Skin epidermis (tissue), 12 donors: ENCODE measurements at regions not wholly inside any gene's neighbourhood (a gene's known extent, or its start where the extent isn't known, plus 50 kb on each side); places are given as distances from the start of the nearest gene placed in this dataset.

Source experiments
- H3K27ac ChIP-seq, 21 experiments: fragments of 200-600 bp; sonication (generic) in 11 of 21; one replicate each; pipeline ENCODE4 v1.5.0; 2020; ENCODE audit warnings: mild to moderate bottlenecking in 3 of 21, inconsistent platforms in 2 of 21, moderate library complexity in 2 of 21
- H3K4me3 ChIP-seq, 7 experiments: fragments of 200-600 bp; sonication (generic) in 2 of 7; one replicate each; pipeline ENCODE4 v1.5.0; 2020; ENCODE audit warnings: inconsistent platforms in 2 of 7, mild to moderate bottlenecking in 2 of 7, moderate library complexity in 1 of 7

- no peak overlapping the region for H3K4me3 ChIP-seq
- H3K27ac ChIP-seq = no peak overlapping the region
Observed at GRCh38 chr7:144908943-144909556, 73.2 kb upstream of the TPK1 start.

DNA sequence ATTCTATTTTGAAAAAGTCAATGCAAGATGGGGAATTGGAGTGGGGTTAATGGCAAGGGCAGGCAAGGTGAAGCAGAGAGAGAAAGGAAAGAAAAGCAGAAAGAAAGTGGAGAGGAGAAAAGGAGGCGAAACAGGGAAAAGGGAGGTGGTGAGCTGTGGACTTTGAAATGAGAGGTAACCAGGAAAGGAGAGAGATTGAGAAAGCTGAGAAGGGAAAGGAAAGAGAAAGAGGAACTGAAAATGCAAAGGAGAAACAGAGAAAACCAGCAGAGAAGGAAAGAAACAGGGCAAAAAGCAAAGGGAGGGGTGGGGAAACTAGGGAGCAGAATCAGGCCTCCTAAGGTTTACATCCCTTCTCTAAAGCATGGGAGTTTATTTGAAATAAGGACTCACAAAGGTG is 72.5 kb upstream of the TPK1 start:
- no peak overlapping the region for H3K27ac ChIP-seq
- H3K4me3 ChIP-seq = no peak overlapping the region

- H3K27ac ChIP-seq = no peak overlapping the region
- H3K4me3 ChIP-seq = no peak overlapping the region
Observed at GRCh38 chr7:144907577-144907976, 71.7 kb upstream of the TPK1 start.

DNA sequence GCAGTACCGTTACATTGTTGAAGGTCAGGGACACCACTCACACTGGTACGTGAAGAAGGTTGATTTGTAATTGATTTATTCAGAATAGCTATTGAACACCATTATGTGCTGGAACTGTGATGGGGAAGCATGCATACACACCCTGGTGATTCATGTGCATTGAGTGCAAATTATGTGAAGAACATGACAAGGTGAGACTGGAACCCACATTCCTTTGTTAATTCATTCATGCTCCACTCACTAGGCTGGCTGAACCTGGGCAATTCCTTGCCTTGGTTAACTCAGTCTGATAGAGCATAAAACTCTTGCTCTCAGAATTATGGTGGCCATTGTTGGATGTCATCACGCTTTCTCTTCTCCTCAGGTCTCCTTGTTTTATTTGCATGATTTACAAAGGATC is 67.3 kb upstream of the TPK1 start:
- Histone ChIP-seq H3K27ac (no peak overlapping the region), H3K4me3 (no peak overlapping the region)

- H3K4me3 ChIP-seq = no peak overlapping the region
- H3K27ac ChIP-seq = no peak overlapping the region
Observed at GRCh38 chr7:144892761-144893160, 56.9 kb upstream of the TPK1 start.
